ENCODE measurements at regions not wholly inside any gene's neighbourhood (a gene's known extent, or its start where the extent isn't known, plus 50 kb on each side); places are given as distances from the start of the nearest gene placed in this dataset.

DNA sequence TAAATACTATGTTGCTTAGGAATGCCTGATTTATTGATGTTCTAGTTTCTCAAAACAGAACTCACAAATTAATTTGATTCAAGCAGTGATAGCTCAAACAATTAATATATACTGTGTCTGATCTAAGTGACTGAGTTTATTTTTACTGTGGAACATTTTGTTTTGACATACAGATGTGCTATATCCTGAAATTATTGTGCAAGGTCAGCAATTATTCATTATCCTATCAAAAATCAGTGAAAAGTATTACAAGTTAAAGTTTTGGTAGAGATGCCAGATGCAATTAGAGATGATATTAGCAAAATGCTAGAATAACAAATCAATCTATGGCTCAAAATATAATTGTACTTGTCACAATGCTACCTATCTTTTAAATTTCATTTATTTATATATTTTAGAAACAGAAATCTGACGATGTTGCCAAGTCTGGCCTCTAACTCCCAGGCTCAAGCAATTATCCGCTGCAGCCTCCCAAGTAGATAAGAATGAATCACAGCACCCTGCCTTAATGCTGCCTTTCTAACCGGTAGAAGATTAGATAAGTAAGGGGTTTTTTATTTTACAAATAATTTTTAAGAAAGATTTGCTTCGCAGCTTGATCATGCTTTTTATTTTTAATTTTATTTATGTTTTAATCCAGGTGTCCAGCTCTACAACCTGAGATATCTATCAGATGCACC, 825.5 kb upstream of the NDST4 start:
- DNase-seq (ENCODE audit: low read depth), result no peak

DNA sequence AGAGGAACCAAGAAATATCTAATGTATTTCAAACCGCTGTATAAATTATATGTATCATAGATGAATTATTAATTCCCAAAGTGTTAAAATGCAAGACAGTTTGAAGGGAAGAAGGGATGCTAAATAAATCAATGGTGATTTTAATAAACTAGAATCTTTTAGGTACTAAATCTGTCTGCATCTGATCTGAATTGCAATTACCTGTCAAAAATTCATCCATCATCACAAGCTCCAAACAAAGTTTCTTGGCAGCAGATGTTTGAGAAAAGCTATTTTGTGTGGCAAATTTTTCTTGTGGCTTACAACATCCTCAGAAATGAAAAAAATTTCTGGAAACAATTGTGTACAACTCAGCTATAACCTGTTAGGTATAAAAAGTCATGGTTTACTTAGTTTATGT, 816.0 kb upstream of the NDST4 start:
- DNase-seq (ENCODE audit: low read depth), result no peak

DNA sequence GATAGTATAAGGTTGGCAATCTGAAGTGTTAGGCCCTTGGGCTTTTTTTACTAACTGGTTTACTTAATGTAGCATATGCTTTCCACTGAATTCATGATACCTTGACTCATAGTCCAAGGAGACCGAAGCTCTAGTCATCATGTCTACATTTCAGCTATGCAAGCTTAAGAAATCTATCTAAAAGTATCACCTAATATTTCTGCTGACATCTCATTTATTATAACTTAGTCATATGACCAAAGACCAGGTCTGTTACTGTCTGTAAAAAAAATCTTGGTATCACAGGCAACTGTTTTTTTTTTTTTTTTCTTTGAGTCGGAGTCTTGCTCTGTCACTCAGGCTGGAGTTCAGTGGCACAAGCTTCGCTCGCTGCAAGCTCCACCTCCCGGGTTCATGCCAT, 814.0 kb upstream of the NDST4 start:
- no peak for DNase-seq (ENCODE audit: low read depth)

DNA sequence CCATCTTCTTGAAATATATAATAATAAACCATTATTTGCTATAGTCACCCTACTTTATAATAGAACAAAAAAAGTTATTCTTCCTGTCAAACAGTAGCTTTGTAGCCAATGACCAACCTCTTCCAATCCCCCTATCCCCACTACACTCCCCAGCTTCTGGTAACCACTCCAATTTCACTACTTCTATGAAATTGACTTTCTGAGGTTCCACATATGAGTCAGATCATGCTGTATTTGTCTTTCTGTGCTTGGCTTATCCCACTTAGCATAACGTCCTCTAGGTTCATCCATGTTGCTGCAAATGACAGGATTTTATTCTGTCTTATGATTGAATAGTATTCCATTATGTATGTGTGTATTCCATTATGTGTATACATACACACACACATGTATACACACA, 809.7 kb upstream of the NDST4 start:
- no peak for DNase-seq (ENCODE audit: low read depth)

DNA sequence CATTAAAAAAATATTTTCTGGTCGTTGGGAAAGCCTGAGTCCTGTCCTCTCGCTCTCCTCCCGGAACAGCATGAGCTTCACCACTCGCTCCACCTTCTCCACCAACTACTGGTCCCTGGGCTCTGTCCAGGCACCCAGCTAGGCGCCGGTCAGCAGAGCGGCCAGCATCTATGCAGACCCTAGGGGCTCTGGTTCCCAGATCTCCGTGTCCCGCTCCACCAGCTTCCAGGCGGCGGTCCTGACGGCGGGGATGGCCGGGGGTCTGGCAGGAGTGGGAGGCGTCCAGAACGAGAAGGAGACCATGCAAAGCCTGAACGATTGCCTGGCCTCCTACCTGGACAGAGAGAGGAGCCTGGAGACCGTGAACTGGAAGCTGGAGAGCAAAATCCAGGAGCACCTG, 807.2 kb upstream of the NDST4 start:
- no peak for DNase-seq (ENCODE audit: low read depth)

DNA sequence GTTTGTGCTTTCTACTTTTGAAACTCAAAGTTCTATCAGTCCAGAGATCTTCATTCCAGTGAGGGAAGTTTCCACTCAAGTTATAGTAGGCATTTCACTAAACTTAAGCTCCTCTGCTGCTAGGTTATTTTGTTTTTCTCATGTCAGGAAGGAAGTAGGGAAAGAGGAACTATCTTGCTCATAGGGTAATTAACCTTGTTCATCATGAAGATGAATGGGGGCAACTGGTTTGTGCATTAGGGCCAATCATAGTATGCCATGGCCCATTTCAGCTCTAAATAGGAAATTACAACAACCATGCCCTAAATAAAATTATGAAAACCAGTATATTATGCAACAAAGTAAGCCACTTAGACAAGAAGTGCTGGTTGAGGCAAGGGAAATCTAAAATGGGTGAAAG, 804.7 kb upstream of the NDST4 start:
- no peak for DNase-seq (ENCODE audit: low read depth)

DNA sequence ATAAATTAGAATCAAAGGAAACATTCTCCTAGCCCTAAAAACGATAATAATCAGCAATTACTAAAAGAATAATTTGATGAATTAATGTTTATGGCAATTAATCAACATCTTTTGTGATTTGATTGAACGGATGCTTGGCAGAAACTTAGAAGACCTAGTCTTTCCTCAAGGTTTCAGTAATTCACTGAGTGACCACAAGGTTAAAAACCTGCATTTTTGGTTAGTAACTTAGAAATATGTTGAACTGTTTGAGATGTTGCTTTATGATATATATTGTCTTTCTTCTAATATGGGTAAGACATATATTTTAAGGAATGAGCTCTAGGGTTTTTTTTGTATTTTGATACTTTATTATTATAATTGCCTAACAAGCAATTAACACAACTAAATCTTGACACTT, 793.0 kb upstream of the NDST4 start:
- no peak for DNase-seq (ENCODE audit: low read depth)

DNA sequence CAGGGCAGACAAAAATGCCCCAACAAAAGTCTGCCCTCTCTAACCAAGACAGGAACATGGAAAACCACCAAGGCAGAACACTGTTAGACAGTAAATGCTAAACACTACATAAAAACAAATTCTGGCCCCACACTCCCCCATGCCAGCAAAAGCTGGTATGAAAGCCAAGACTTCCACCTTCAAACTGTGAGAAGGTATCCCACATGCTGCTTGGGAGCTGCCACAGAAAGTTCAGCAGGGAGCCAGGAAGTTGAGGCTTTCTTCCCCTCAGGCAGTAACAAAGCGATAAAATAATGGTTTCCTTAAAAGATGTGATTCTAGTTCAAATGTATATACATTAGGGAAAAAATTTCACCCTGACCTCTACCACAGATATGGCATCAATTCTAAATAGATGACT, 770.4 kb upstream of the NDST4 start:
- no peak for DNase-seq (ENCODE audit: low read depth)

DNA sequence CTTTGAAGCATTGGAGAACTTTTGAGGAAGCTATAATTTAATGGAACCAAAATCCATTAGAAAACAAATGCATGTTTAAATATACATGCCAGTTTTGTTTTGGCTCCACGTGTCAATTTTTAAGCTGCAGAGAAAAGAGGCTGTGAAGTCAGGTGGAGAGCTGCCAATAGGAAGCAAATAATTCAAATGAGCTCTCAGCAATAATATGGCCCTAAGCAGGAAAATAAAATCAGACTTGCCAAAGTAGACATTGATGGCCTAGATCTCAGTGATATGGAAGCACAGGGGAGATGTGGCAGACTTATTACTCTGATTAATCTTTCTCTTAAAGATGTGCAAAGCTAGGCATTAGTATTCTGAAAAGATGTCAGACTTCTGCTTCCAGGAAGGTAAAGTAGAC, 769.8 kb upstream of the NDST4 start:
- no peak for DNase-seq (ENCODE audit: low read depth)

DNA sequence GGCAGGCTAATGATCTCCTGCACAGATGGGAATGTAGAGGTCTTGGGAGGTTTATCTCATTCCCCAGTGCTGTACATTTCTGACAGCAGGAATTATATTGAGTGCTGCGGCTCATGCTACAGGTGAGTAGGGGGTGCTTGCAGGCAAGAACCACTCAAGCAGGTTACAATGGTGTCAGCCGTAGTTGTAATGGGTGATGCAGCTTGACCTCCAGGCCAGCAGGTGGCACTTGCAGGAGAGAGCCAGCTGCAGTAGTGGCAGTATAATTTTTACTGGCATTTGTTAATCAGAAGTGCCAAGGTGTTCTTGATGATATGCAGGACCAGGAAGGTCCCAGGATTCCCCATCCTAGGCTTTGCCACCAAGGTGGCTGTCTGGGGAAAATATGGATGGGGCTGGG, 759.6 kb upstream of the NDST4 start:
- no peak for DNase-seq (ENCODE audit: low read depth)

DNA sequence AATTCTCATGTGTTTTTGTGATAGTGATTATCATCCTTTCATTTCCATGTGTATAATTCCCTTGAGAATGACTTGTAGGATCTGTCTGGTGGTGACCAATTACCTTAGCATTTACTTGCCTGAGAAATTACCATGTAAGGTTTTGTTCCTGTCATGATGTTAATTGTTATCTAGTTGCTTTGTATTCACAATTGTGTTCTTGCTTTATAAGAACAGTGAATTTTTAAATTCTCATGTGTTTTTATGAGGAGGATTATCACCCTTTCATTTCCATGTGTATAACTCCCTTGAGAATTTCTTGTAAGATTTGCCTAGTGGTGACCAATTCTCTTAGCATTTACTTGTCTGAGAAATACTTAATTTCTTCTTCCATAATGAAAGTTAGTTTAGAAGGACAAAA, 758.2 kb upstream of the NDST4 start:
- no peak for DNase-seq (ENCODE audit: low read depth)

DNA sequence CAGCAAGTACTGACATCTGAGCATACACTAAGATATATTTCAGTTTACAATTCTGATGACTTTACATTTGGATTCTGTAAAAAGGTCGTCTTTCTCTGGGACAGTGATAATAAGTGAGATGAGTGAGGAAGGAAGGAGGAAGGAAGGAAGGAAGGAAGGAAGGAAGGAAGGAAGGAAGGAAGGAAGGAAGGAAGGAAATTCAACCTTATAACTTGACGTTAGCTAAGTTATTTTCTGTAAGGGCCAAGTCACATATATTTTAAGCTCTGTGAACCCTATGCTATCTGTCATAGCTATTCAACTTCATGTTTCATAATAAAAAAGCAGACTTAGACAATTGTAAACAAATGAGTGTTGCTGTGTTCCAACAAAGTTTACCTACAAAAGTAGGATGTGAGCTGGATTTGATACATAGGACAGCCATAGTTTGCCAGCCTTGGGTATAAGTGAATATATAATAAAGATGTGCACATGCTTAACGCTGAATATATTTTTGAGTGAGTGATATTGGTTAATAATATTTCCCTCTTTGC, 753.0 kb upstream of the NDST4 start:
- no peak for DNase-seq (ENCODE audit: low read depth)

DNA sequence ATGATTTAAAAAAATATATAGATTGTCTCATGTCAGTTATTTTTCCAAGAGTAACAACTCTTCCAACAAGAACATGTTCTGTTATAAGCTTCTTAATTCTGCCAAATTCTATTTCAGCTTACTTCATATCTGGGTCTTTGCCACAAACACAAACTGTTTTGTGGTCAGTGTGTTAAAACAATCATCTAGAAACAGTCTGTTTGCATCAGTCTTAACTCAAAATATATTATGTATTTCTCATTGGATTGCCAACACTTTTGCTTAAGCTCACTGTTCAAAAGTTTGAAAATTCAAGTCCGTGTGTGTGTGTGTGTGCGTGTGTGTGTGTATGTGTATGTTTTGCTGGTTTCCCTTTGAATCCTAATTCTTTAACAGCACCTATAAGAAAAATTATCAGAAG, 752.3 kb upstream of the NDST4 start:
- DNase-seq (ENCODE audit: low read depth), result no peak

DNA sequence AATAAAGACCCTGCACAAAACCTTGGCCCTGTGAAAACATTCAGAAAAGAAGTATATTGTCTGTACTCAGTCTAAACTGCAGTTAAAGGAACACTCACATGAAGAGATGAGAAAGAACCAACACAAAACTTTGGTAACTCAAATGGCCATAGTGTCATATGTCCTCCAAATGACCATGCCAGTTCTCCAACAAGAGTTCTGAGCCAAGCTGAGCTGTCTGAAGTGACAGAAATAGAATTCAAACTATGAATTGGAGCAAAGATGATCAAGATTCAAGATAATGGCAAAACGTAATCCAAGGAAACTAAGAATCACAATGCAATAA, 739.3 kb upstream of the NDST4 start:
- DNase-seq (ENCODE audit: low read depth), result no peak

DNA sequence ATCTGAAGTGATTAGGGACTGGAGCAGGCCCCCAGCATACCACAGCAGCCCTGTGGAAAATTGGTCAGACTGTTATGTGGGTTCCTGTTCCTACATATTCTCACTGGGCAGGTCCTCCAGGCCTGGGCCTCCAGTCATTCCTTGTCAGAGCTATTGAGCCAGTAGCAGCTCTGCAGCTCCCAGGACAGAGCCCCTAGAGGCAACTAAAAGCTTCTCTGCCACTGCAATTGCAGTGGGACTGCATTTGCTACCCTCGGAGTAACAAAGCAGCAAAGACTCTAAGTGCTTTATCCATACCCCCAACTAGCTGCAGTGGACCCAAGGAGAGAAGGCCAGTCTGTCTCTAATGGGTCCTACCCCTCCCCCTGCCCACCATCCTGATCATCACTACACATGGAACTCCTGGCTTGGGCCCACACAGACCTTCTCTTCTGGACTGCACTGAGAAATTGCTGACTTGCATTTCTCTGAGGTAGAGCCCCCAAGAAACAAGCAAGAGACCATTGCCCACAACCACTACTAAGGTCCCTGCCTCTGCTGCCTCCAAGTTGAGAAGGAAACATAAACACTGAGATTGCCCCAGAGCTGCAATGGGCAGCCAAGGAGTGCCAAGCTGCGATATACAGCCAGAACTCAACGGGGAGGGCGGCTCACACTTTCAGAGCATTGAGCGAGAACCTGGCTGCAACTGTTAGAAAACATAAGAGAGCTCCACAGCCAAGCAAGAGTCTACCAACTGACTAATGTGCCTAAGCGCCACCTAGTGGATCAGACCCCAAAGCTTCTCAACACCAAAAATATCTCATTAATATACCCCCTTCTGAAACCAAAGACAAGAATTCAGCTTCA, 738.7 kb upstream of the NDST4 start:
- no peak for DNase-seq (ENCODE audit: low read depth)

DNA sequence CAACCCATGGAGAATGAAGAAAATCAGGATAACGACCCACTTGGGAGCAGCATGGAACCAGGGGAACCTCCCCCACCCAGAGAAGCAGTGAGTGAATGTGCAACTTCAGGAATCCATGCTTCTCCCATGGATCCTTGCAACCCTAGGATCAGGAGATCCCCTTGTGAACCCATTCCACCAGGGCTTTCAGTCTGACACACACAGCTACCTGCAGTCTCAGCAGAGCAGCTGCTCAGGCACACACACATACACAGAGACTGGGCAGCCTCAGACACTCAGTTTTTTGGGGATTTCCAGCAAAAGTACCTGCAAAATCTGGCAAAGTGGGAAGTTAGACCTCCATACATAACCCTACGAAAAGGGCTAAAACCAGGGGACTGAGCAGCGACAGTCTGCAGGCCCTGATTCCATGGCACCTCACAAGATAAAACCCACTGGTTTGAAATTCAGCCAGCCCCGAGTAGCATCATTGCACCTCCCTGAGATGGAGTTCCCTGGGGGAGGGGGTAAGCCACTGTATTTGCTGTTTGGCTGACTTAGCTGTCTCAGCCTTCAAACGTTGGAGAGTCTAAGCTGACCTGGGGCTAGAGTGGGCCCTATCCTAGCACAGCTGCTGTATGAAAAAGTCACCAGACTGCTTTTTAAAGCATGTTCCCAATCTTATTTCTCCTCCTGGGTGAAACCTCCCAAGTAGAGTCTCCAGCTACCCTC, 737.5 kb upstream of the NDST4 start:
- DNase-seq (ENCODE audit: low read depth), result no peak

DNA sequence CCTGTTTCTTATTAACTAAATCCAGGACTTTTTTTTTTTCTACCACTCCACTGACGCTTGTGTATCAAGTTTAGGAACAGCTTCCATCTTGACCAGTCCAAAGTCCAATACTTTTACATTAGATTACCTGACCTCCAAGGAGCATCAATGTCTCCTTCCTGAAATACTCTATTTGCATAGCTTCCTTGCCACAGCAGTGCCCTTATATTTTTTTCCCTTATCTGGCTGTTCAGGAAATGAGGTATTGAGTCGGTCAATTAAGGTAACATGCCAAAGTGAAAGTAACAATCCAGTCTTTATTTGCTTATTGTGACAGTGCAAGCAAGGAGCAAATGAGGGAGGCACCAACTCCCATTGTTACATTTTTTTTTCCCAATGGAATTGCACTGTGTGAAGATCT, 730.8 kb upstream of the NDST4 start:
- no peak for DNase-seq (ENCODE audit: low read depth)

DNA sequence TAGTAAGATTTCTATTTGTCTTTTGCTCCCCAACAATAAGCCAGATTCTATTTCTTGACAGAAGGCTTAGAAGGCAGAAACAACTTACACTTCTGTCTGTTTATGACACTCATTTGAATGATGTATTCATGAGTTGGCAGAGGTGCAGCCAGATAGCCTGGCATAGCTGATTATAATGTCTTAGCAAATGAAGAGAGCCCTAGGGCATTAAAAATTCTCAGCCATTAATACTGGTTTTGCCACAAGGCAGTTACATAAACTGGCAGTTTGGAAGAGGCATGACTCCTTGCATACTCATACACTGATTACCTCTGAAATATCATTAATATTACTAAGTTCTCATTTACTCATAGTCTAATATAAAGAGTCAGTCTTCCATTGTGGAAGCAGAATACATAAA, 728.5 kb upstream of the NDST4 start:
- DNase-seq (ENCODE audit: low read depth), result no peak

DNA sequence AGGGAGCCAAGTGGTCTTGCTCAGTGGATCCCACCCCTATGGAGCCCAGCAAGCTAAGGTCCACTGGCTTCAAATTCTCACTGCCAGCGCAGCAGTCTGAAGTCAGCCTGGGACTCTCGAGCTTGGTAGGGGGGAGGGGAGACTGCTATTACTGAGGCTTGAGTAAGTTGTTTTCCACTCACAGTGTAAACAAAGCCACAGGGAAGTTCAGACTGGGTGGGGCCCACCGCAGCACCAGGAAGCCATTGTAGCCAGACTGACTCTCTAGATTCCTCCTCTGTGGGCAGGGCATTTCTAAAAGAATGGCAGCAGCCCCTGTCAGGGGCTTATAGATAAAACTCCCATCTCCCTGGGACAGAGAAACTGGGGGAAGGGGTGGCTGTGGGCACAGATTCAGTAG, 721.0 kb upstream of the NDST4 start:
- no peak for DNase-seq (ENCODE audit: low read depth)

DNA sequence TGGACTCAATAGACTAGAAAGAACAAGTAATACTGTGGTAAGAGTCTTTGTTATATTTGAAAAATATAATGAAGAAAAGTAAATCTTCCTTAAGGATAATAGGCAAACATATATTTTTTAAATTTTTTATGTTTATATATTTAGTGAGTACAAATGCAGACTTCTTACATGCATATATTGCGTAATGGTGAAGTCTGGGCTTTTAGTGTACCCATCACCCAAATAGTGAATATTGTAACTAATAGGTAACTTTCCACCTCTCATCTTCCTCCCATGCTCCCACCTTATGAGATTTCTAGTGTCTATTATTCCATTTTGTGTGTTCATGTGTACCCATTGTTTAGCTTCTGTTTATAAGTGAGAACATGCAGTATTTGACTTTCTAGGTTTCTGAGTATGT, 711.2 kb upstream of the NDST4 start:
- DNase-seq (ENCODE audit: low read depth), result no peak

DNA sequence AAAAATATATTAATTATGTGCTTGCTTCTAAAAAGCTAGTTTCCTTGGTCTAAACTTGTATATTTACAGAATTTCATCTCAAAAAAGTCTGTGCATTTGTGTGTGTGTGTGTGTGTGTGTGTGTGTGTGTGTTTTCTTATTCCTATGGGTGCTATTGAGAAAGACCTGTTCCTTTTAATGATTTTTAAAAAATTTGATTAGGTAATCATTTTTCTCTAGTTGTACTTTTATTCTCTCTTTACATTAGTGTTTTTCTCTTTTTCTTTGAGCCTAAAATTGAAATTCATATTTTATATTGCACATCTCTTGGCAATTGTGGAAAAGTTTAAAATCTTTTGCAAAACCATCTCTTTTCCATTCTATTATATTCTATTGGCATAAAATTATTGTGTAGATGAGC, 690.4 kb upstream of the NDST4 start:
- no peak for DNase-seq (ENCODE audit: low read depth)

DNA sequence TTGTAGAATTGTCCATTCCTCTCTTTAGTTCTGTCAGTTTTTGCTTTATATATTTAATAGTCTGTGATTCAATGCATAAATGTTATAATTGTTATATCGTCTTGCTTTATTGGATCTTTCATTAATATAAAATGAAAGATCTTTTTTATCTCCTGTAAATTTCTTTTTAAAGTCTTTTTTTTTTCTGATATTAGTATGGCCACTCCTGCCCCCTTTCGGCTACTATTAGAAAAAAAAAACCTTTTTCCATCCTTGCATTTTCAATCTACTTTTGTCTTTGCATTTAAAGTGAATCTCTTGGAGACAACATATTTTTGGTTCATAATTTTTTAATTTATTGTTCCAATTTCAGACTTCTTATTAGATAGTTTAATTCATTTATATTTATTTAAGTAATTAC, 677.4 kb upstream of the NDST4 start:
- DNase-seq (ENCODE audit: low read depth), result no peak

DNA sequence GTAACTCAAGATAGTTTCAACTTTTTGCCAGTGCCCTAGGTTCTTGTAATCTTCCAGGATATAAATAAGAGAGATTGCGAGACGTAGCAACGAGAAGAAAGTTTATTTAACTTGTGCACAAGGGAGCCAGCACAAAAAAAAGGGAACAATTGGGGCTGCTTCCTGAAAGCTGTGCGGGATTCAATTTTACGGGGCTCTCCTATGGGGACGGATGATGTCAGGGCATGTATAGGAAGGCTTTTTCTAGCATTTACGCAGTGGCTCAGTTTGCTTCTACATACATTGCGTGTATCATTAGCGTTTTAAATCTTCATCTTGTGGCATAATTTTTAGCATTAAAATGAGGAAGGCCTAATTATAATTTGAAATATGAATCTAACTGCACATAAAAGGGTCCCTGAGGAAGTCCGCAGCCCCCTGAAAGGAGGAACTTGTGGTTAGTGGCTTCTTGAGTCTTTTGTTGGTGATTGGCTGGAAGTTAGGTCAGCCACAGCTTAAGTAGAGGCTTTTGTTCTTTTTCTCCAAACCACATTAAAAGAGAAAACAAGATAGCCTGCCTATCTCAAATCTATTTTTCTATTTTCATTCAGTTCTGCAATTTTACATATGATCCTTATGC, 668.2 kb upstream of the NDST4 start:
- DNase-seq (ENCODE audit: low read depth), result no peak

Data from GM04503 (cell line).